Renal cortex interstitium (tissue), 11 donors: ENCODE measurements at regions not wholly inside any gene's neighbourhood (a gene's known extent, or its start where the extent isn't known, plus 50 kb on each side); places are given as distances from the start of the nearest gene placed in this dataset.
"Not testable (repeated sequence)": the region's sequence is repeated elsewhere in the genome, so short reads cannot be mapped to it uniquely, and the experiment has no call there.

Experiments used
- DNase-seq, 11 donors: peaks; one replicate each; pipeline ENCODE4 v3.0.0-alpha.2; 2013; ENCODE audit warnings: low read depth in 9 of 11, low spot score in 4 of 11; ENCODE audit errors: extremely low read depth in 1 of 11

DNA sequence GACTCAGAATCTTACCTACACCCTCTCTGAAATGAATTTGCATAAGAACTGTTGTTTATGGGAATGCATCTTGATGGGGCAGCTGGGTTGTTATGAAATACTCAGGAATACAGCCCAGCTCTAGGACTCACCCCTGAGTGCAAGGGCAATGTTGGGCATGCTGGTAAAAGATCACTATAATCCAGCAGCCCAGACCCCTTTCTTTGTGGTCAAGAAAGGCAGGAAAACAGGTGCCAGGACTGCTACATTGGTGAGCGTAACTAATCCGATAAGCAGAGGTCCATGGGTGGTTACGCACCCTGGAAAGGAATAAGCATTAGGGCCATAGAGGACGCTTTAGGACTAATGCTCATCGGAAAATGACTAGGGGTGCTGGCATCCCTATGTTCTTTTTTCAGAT is 227.9 kb upstream of the CWC22 start:
- DNase-seq = not testable (repeated sequence)

DNA sequence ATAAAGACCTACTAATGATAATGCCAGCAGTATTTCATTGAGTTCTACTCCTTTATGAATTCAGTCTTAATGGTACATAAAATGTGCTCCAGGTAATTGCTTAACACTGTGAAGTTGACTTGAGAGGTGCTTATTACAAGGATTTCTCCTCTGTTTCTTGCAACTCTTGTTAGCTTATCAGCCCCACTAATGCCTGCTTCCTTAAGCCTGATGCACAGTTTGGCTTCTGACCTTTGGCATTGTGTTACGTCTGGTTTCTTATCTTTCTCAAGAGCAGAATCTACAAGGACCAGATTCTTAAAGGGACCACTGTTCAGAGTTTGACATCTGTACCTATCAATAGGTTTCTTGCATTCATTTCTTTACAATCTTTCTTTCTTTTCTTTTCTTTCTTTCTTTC is 223.9 kb upstream of the CWC22 start:
- no peak for DNase-seq

DNA sequence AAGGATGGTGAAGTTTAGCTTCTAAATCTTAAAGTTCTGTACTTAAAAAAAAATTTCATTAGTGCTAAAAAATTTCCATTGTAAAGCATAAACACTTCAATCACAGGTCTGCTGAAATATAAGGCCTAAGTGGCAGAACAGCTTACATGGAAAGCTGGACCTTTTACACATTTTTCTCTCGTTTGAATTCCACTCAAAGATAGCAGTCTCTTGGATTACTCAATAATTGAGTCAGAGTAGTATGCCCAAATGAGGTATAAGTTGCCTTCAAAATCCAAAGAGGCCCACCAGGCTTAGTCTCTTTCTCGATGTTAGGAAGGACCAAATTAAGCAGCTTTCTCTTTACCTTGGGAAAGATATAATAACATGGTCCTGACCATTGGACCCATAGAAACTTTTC is 220.4 kb upstream of the CWC22 start:
- no peak for DNase-seq

DNA sequence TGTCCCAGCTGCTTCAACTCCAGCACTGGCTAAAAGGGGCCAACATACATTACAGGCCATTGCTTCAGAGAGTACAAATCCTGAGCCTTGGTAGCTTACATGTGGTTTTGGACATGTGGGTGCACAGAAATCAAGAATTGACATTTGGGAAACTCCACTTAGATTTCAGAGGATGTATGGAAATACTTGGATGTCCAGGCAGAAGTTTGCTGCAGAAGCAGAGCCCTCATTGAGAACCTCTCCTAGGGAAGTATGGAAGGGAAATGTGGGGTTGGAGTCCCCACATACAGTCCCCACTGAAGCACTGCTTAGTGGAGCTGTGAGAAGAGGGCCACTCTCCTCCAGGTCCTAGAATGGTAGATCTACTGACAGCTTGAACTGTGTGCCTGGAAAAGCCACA is 218.0 kb upstream of the CWC22 start:
- no peak for DNase-seq

DNA sequence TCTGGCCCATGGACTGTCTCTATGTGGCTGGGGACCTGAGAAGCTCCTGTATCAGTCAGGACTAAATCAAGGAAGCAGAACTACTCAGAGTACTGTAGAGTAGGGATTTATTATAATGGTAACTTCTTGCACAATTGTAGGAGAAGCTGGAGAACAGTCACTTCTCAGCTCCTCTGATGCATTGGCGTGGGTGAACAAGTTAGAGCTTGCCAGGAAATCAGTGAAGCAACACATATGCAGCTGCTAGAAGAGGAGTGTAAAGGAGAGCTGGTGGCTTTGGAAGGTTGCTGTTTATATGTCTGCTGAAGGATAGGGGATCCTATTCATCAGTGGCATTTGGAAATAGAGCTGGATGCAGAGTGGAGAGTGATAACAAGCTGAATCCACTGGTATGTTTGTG is 215.5 kb upstream of the CWC22 start:
- no peak for DNase-seq

DNA sequence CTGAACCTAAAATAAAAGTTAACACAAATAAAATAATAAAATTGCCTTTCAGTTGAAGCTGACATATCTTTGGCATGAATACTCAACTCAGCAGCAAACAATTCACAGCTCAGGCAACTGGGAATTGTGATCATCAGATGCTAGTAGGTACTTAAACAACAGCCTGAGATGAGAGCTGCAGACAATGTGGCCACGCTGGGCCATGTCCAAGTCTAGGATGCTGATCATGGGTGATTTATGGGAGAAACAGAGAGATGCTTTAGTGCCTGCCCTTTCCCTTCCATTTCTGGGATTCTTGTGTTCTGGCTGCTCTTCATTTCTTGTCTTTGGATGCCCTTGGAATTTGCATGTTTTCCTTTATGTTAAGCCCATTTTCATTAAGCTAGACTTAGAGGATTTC is 212.4 kb upstream of the CWC22 start:
- peak in 1 of 11 donors; percentile 7 for DNase-seq

DNA sequence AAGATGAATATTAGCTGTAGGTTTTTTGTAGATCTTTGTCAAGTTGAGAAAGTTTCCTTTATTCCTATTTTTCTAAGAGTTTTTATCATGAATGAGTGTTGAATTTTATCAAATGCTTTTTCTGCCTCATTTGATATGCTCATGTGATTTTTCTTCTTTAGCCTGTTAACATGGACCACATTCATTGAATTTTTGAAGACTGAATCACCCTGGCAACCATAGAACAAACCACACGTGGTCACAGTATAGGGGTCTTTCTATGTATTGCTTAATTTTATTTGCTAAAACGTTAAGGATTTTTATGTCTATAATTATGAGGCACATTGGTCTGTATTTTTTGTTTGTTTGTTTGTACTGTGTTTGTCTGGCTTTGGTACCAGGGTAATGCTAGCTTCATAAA is 201.7 kb upstream of the CWC22 start:
- DNase-seq = no peak

DNA sequence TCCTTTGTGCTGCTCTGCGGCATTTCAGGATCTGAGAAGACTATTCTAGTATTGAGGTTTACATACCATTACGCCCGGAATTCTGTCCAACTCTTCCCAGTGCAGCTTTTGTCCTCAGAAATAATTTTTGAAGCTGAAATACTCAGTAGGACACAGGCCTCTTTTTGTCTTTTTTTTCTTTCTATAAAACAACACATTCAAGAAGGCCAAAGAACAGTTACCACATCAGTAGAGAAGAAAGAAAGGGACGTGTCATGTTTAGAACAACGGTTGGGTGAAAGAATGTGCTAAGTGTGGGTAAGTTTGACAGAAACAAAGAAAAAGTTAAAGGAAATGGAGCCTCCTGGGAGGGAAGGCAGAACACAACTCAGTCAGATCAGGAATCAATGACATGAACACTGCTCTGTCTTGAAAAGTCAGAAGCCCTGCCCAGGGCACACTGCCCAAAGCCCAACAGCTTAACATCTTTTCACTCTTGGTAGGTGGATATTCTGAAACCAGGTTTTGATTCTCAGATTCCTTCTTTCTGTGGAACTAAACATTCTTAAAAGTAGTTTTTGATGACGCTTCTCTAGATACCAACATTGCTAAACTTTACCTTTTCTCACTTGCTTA is 198.6 kb upstream of the CWC22 start:
- DNase-seq = no peak

DNA sequence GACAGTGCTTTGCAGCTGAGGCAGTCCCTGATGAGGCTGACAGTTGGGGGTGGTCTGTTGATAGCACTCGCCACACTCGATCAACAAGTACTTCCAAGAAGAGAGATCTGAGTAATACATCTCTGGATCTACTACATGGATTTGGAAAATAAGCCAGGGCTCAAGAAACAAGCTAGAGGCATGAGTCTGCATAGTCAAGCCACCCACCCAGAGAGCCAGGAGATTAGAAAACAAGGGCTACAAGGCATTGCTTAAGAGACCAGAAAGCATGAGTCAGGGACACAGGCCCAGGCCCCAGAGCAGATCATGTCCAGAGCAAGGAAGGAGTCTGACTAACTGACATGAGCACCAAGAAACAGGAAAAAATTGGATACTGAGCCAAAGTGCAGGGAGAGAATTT is 196.9 kb upstream of the CWC22 start:
- DNase-seq = no peak

DNA sequence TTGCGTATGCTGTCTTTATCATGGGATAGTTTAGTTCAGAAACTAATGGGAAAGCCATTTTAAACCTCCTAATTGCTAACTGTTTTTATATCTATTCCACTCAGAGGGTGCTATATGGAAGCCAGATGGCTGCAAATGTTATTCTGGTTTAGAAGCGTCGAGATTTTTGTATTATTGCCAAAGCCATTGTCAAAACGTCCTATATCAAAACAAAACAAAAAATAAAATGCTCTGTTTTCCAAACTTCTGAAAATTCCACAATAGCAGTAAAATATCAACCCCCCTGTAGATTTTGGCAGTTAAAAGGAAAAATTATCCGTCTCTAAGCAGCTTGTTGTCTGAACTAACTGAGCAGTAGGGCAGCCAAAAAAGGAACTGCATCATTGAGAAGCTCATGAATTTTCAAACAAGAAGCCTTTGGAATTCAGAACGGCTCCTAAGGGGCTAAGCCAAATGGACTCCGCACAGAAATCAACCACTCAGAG is 195.4 kb upstream of the CWC22 start:
- peak in 9 of 11 donors; percentile 10 to 54 (median 39) for DNase-seq

DNA sequence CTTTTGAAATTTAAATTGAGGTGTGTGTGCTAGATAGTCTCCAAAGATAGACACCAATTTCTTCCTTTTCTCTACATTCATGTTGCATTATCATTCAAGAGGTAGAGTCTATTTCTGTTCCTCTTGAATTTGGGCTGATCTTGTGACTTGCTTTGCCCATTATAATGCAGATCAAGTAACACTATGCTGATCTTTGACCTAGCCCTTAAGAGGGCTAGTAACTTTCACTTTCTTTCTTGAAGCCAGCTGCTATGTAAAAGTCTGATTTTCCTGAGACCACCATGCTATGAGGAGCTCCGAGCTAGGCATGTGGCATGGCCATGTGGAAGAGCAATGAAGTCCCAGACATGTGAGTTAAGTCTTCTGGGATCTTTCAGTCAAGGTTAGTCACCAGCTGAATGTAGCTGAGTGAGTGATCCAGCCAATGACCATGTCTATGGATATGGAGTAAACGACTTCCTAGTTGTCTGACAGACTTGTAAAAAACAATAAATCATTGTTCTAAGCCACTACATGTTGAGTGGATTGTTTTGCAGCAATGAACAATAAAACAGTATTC is 189.4 kb upstream of the CWC22 start:
- DNase-seq = no peak

DNA sequence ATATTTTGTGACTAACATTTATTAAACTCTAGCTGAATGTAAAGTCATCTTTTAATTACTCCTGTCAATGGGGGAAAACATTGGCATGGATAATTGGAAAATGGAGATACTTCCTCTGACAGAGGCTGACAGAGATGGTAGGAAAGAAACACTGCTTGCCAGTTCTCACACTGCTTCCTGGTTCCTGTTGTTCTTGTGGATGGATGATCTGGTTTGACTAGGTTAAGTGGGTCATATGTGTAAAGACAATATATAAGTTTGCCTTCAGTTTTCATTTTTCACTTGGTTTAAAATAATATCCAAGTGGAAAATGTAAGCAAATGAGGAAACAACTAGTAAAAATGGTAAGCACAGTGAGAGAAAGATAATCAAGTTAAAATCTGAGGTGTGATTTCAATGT is 188.8 kb upstream of the CWC22 start:
- no peak for DNase-seq

DNA sequence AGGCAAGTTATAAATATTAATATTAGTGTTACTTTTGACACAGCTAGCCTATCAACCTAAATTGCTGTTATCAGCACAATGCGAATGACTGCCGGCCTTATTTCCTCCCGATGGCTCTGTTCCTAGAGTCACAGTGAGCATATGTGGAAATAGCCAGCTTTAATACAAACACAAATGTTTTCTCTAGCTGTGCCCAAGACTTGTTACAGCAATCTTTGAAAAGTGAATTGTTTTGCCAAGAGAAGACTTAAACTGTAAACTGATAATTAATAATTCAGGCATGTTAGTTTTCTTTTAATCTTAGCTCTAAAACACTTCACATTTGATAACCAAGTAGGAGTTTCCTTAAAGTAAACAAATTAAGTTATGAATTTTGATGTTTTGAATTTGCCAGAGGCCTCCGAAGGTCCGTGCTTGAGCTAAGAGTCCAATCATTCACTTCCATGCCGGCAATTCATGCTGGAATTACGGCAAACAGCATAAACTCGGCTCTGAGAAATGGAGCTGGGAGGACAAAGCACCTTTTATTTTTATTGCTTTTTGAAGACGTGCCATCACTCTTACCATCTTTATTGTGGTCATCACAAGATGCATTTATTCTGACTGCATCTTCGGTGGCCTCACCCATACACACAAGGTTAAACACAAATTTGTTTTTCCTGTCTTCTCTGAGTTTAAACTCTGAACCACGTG is 184.5 kb upstream of the CWC22 start:
- no peak for DNase-seq

DNA sequence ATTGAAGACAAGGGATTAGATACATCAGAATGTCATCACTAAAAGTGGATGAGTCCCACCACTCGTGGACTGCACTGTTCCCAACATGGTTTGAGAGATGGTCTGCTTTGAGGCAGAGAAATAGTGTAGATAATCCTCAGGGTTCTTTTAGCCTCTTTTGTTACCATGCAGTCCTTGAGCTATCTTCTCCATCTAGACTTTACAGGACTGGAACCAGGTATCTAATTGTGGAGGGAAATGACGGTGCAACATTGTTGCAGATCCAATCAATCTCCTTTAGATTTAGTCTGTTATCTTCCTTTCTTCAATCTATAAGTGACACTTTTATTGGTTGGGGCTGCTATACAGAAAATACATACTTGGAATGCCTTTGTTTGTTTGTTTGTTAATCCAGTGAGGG is 183.8 kb upstream of the CWC22 start:
- no peak for DNase-seq

DNA sequence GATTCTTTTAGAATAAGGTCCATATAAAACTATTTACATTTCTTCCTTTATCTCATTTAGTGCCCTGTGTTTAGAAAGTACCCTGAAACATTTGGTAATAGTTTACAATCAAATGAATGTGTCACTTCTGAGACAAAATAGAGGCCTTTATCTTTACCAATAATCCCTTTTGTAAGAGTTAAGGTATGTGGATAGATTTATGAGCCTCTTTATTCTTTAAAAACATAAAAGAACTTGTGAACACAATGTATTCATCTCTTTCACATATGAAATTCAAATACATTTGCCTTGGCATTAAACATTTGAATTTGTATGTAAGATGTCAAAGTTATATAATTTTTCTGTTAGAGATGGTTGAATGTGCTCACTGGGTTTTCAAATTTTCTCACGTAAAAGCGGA is 180.5 kb upstream of the CWC22 start:
- DNase-seq = no peak

DNA sequence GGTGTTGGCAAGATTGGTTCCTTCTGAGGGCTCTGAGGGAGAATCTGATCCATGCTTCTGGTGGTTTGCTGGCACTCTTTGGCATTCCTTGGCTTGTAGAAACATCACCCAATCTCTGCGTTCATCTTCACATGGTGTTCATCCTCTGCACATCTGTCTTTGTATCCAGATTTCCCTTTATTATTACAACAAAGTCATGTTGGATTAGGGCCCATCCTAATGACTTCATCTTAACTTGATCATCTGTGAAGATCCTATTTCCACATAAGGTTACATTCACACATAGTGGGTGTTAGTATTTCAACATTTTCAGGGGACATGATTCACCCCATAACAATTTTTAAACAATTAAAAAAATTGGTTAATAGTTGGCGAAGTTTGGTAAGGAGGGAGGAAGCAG is 177.4 kb upstream of the CWC22 start:
- DNase-seq = no peak

DNA sequence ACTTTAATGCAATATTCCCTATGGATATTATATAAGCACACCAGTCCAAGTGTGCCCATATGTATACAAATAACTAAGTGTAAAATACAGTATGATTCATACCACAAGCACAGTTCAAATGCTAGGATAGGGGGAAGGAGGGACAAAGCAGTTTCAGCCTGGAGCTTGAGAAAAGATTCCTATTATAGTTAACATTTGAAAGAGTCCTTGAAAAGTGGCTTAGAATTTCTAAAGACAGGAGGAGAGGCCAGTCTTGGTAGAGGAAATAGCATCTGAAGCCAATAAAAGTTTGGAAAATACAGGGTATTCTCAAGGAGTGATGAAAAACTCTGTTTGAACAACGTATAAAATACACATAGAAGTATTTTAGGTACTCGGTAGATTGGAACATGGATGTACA is 173.4 kb upstream of the CWC22 start:
- DNase-seq = no peak

DNA sequence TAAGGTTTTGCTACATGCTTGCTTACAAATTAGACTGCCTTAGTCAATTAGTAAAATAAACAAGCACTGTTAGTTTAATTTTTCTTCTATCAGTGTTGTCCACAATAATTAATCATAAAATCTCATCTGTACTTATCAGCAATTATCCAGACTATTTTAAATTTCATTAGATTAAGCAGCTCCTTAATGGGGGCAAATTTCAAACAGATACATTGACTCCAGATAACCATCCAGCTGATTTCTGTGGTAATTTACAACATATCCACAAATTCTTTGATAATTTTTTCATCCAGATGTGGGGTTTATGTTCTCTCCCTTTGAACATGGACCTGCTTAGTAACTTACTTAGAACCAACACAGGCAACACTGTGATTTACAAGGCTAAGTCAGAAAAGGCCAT is 170.4 kb upstream of the CWC22 start:
- DNase-seq = no peak

DNA sequence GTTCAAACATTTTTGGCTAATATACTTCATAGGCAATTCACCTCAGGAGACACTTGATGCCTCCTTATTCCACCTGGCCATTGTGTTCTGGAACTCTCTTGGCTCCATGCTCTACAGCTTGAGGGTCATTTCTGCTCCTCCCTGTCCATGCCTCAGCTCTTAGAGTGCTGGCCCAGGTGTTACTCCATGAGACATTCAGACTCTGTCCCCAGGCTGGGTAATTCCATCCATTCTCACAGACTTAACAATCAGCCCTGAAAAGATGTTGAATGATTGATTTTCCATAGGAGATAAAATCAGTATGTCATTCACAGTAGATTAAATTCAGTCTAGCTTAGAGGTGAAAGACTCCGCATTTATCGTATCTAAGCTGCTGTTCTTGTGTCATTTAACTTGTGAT is 168.6 kb upstream of the CWC22 start:
- DNase-seq = no peak

DNA sequence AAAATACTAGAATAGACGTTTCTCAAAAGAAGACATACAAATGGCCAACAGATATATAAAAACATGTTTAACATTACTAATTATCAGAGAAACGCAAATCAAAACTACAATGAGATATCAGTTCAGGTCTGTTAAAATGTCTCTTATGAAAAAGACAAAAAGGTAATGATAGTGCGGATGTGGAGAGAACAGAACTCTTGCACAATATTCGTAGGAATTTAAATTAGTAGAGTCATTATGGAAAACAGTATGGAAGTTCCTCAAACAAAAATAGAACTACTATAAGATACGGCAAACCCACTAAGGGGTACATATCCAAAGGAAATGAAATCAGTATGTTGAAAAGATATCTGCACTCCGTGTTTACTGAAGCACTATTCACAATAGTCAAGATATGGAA is 167.5 kb upstream of the CWC22 start:
- DNase-seq = no peak

DNA sequence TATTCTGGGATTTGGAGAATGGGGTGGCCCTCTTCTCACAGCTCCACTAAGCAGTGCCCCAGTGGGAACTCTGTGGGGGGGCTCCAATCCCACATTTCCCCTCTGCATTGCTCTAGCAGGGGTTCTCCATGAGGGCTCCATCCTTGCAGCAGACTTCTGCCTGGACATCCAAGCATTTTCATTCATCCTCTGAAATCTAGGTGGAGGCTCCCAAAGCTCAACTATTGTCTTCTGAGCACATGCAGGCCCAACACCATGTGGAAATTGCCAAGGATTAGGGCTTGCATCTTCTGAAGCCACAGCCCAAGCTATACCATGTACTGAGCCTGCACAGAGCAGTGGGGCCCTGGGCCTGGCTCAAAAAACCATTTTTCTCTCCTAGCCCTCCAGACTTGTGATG is 162.4 kb upstream of the CWC22 start:
- no peak for DNase-seq
